Mesenchymal stem cell (in vitro differentiated cells and primary cell): ENCODE measurements at regions not wholly inside any gene's neighbourhood (a gene's known extent, or its start where the extent isn't known, plus 50 kb on each side); places are given as distances from the start of the nearest gene placed in this dataset.

ENCODE experiments used
- DNase-seq: peaks from one replicate; pipeline ENCODE4 v3.0.0-alpha.2; 2013
- H2AFZ ChIP-seq: one replicate; pipeline ENCODE4 v1.6.1; 2013; ENCODE audit warnings: low read depth, mild to moderate bottlenecking, control low read depth, inconsistent platforms, low read length, moderate library complexity
- H2AK5ac ChIP-seq: 2 replicates; pipeline ENCODE4 v1.6.1; 2013; ENCODE audit warnings: low read length, moderate library complexity, mild to moderate bottlenecking, inconsistent platforms; ENCODE audit not compliant: severe bottlenecking
- H2BK120ac ChIP-seq: one replicate; pipeline ENCODE4 v1.6.1; 2013; ENCODE audit warnings: low read depth, mild to moderate bottlenecking, inconsistent platforms, low read length, moderate library complexity
- H2BK12ac ChIP-seq, 2 experiments: one replicate each; pipeline ENCODE4 v1.6.1; 2013; ENCODE audit warnings: inconsistent platforms in 2 of 2, low read length in 2 of 2, mild to moderate bottlenecking in 2 of 2, moderate library complexity in 2 of 2, control low read depth in 1 of 2
- H2BK15ac ChIP-seq: one replicate; pipeline ENCODE4 v1.6.1; 2013; ENCODE audit warnings: mild to moderate bottlenecking, low read depth, inconsistent platforms; ENCODE audit not compliant: poor library complexity, severe bottlenecking
- H2BK5ac ChIP-seq: 2 replicates; pipeline ENCODE4 v1.6.1; 2013; ENCODE audit warnings: low read depth, mild to moderate bottlenecking, low read length, control low read depth, inconsistent platforms; ENCODE audit not compliant: poor library complexity, severe bottlenecking
- H3K14ac ChIP-seq, 2 experiments: one replicate each; pipeline ENCODE4 v1.6.1; 2013; ENCODE audit warnings: inconsistent platforms in 2 of 2, low read length in 2 of 2, control low read depth in 1 of 2, mild to moderate bottlenecking in 1 of 2, moderate library complexity in 1 of 2
- H3K18ac ChIP-seq, 2 experiments: one replicate each; pipeline ENCODE4 v1.6.1; 2013; ENCODE audit warnings: inconsistent platforms in 2 of 2, low read length in 2 of 2, control low read depth in 1 of 2, low read depth in 1 of 2, mild to moderate bottlenecking in 1 of 2
- H3K23ac ChIP-seq, 2 experiments: one replicate each; pipeline ENCODE4 v1.6.1; 2013; ENCODE audit warnings: inconsistent platforms in 2 of 2, low read length in 2 of 2, mild to moderate bottlenecking in 2 of 2, moderate library complexity in 2 of 2, control low read depth in 1 of 2
- H3K27ac ChIP-seq: 2 replicates; pipeline ENCODE4 v1.5.1; 2013; ENCODE audit warnings: mild to moderate bottlenecking, moderate library complexity, low read length, control low read depth, inconsistent platforms; ENCODE audit not compliant: poor library complexity, severe bottlenecking
- H3K27me3 ChIP-seq, 2 experiments: 2 replicates each; pipeline versions ENCODE4 v1.6.1 to v1.7.0; 2013; ENCODE audit warnings: low read length in 2 of 2, mild to moderate bottlenecking in 2 of 2, moderate library complexity in 2 of 2, control low read depth in 1 of 2, inconsistent platforms in 1 of 2; ENCODE audit not compliant: control insufficient read depth in 1 of 2, insufficient read depth in 1 of 2
- H3K36me3 ChIP-seq, 2 experiments: 2 replicates each; pipeline versions ENCODE4 v1.6.1 to v1.7.0; 2013; ENCODE audit warnings: low read length in 2 of 2, control low read depth in 1 of 2, inconsistent platforms in 1 of 2, low read depth in 1 of 2, mild to moderate bottlenecking in 1 of 2; ENCODE audit not compliant: insufficient read depth in 2 of 2, control insufficient read depth in 1 of 2
- H3K4ac ChIP-seq, 2 experiments: one replicate each; pipeline ENCODE4 v1.6.1; 2013; ENCODE audit warnings: inconsistent platforms in 2 of 2, low read length in 2 of 2, mild to moderate bottlenecking in 2 of 2, moderate library complexity in 2 of 2, control low read depth in 1 of 2, low read depth in 1 of 2
- H3K4me1 ChIP-seq: 2 replicates; pipeline ENCODE4 v1.6.1; 2013; ENCODE audit warnings: low read depth, low read length, control low read depth; ENCODE audit not compliant: control insufficient read depth, insufficient read depth
- H3K4me2 ChIP-seq: 2 replicates; pipeline ENCODE4 v1.6.1; 2013; ENCODE audit warnings: low read length, mild to moderate bottlenecking, inconsistent platforms; ENCODE audit not compliant: poor library complexity, severe bottlenecking
- H3K4me3 ChIP-seq, 2 experiments: 2 replicates each; pipeline versions ENCODE4 v1.5.1 to v1.7.0; 2013; ENCODE audit warnings: low read length in 2 of 2, mild to moderate bottlenecking in 2 of 2, control low read depth in 1 of 2, low read depth in 1 of 2; ENCODE audit not compliant: insufficient read depth in 1 of 2
- H3K79me1 ChIP-seq: replicated peaks from 2 replicates; pipeline ENCODE4 v1.6.1; 2013; ENCODE audit warnings: mild to moderate bottlenecking, control low read depth, low read length, inconsistent platforms; ENCODE audit not compliant: poor library complexity, severe bottlenecking
- H3K9ac ChIP-seq: 2 replicates; pipeline ENCODE4 v1.7.0; 2013; ENCODE audit warnings: mild to moderate bottlenecking, low read length, moderate library complexity
- H3K9me3 ChIP-seq: 2 replicates; pipeline ENCODE4 v1.7.0; 2013; ENCODE audit warnings: mild to moderate bottlenecking, low read length; ENCODE audit not compliant: control insufficient read depth
- H4K8ac ChIP-seq: one replicate; pipeline ENCODE4 v1.6.1; 2013; ENCODE audit warnings: inconsistent platforms, mild to moderate bottlenecking, low read length, moderate library complexity
- H4K91ac ChIP-seq: one replicate; pipeline ENCODE4 v1.6.1; 2013; ENCODE audit warnings: mild to moderate bottlenecking, low read length, inconsistent platforms
- WGBS: methylation state at CpG from one replicate; pipeline ENCODE4 v1.1.7; 2013; ENCODE audit warnings: mixed read lengths; 5-methylcytosine and 5-hydroxymethylcytosine counted together

DNA sequence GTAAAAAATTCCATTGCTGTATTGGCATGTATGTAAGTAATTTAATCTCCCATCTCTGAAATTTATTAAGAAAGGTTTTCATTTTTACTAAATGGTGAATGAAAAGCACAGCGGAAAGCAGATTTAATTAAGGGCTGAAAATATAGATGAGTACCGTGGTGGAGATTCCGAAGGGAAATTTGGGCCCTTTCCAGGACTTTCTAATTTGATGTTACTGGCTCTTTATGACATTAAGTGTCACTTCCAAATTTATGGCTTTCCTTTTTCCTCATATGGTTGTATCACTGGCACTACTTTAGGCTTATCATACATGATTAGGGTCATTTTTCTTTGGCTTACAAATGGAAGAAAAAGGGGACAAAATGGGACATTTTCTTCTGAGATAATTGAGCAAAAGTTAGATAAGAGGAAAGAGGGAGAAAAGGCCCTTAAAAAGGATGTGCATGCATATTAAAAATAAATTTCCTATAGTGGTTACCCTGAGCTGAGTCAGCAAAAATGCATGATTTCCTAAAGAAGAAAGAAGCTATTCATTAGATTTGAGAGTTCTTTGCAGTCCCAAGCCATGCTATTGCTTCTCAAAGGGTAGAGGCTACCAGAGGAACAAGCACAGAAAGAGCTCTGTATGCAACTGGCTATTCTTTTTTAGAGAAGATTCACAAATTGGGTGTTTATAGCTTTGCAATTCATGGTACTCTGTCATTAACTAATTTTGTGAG, 74.9 kb upstream of the CNIH3 start:
- Histone ChIP-seq H3K27ac (no peak overlapping the region), H2AFZ (no peak overlapping the region), H3K4ac (no peak overlapping the region), H3K79me1 (no peaks in the 10 kb centered on the region), H4K91ac (no peak overlapping the region), H3K36me3 (no peaks in the 10 kb centered on the region), H3K27me3 (no peaks in the 10 kb centered on the region), H2BK120ac (no peak overlapping the region), H3K4me2 (no peak overlapping the region), H2AK5ac (no peak overlapping the region), H3K18ac (no peak overlapping the region), H2BK5ac (no peak overlapping the region), H3K9ac (peak overlapping the region; percentile 75), H3K9me3 (no peaks in the 10 kb centered on the region), H4K8ac (no peak overlapping the region), H3K14ac (no peak overlapping the region), H3K4me1 (peaks cover 3% of the 10 kb centered on the region), H2BK15ac (no peak overlapping the region), H2BK12ac (no peak overlapping the region), H3K4me3 (no peak overlapping the region), H3K23ac (no peak overlapping the region)
- 91% methylated on average over 3 of the region's 3 CpGs for WGBS
- DNase-seq, result no peak

GRCh38 chr1:224541901-224542630, 74.1 kb upstream of the CNIH3 start:
- Histone ChIP-seq H3K23ac (no peak overlapping the region), H3K9ac (peak overlapping the region; percentile 75), H2BK12ac (peak overlapping the region; percentile 44 to 85), H2BK15ac (no peak overlapping the region), H2BK120ac (peak overlapping the region; percentile 78), H3K4ac (peak overlapping the region in 1 of 2 experiments; percentile 89), H3K4me2 (no peak overlapping the region), H3K27me3 (no peaks in the 10 kb centered on the region), H3K4me3 (peak overlapping the region in 1 of 2 experiments; percentile 1), H3K14ac (no peak overlapping the region), H3K9me3 (no peaks in the 10 kb centered on the region), H2BK5ac (peak overlapping the region; percentile 33), H4K91ac (no peak overlapping the region), H4K8ac (peak overlapping the region; percentile 72), H3K4me1 (peaks cover 3% of the 10 kb centered on the region), H3K27ac (peak overlapping the region; percentile 80), H3K79me1 (no peaks in the 10 kb centered on the region), H2AK5ac (no peak overlapping the region), H3K18ac (peak overlapping the region; percentile 86 to 90), H3K36me3 (no peaks in the 10 kb centered on the region), H2AFZ (no peak overlapping the region)
- no peak for DNase-seq
- 93% methylated on average over 5 of the region's 5 CpGs for WGBS

- WGBS, result 0% methylated on average over 5 of the region's 7 CpGs
- peak overlapping the region in 1 of 2 experiments; percentile 47 for H3K4me3 ChIP-seq
These were observed 73.2 kb upstream of the CNIH3 start for GRCh38 chr1:224542783-224543440.

GRCh38 chr1:224543453-224543852, 72.7 kb upstream of the CNIH3 start:
- Histone ChIP-seq H2BK12ac (peak overlapping the region; percentile 90 to 96), H3K4me3 (peak overlapping the region in 1 of 2 experiments; percentile 47), H3K27ac (peak overlapping the region; percentile 80), H2BK120ac (peak overlapping the region; percentile 91), H2BK15ac (peak overlapping the region; percentile 75), H3K79me1 (no peaks in the 10 kb centered on the region), H4K8ac (peak overlapping the region; percentile 29), H3K9ac (peak overlapping the region; percentile 86), H3K4ac (peak overlapping the region in 1 of 2 experiments; percentile 69), H3K18ac (peak overlapping the region; percentile 87), H3K9me3 (no peaks in the 10 kb centered on the region), H2AFZ (no peak overlapping the region), H2AK5ac (peak overlapping the region; percentile 1), H3K36me3 (peaks cover 0 to 8% of the 10 kb centered on the region in 2 experiments), H4K91ac (peak overlapping the region; percentile 74), H3K27me3 (no peaks in the 10 kb centered on the region), H3K23ac (no peak overlapping the region), H3K4me2 (no peak overlapping the region), H3K4me1 (peaks cover 3% of the 10 kb centered on the region), H3K14ac (peak overlapping the region in 1 of 2 experiments; percentile 3), H2BK5ac (peak overlapping the region; percentile 21)
- DNase-seq, result no peak
- no CpG with 5 or more reads among the region's 1 CpG for WGBS

More at GRCh38 chr1:224542783-224543440, 73.2 kb upstream of the CNIH3 start:
- Histone ChIP-seq H2BK12ac (peak overlapping the region; percentile 85 to 90), H3K27me3 (no peaks in the 10 kb centered on the region), H3K9ac (peak overlapping the region; percentile 86), H3K18ac (peak overlapping the region; percentile 86 to 90), H3K36me3 (peaks cover 0 to 3% of the 10 kb centered on the region in 2 experiments), H3K4me2 (no peak overlapping the region), H3K9me3 (no peaks in the 10 kb centered on the region), H2AK5ac (peak overlapping the region; percentile 94), H3K79me1 (no peaks in the 10 kb centered on the region), H3K23ac (no peak overlapping the region), H2BK120ac (peak overlapping the region; percentile 91), H3K27ac (peak overlapping the region; percentile 80), H2BK5ac (peak overlapping the region; percentile 33), H4K91ac (peak overlapping the region; percentile 64), H2BK15ac (no peak overlapping the region), H3K4me1 (peaks cover 3% of the 10 kb centered on the region), H2AFZ (no peak overlapping the region), H3K14ac (no peak overlapping the region), H3K4ac (peak overlapping the region in 1 of 2 experiments; percentile 89), H4K8ac (peak overlapping the region; percentile 66)
- peak; percentile 99 for DNase-seq
